Dermis microvascular lymphatic vessel endothelial cell (primary cell): ENCODE measurements at regions not wholly inside any gene's neighbourhood (a gene's known extent, or its start where the extent isn't known, plus 50 kb on each side); places are given as distances from the start of the nearest gene placed in this dataset.
A peak's percentile ranks its signal among the peaks of the same experiment; 100 is the strongest.

ENCODE experiments used
- DNase-seq, 2 donors: peaks; one replicate each; pipeline versions ENCODE4 v3.0.0 to v3.0.0-alpha.2; 2010; ENCODE audit warnings: low read depth in 2 of 2

DNA sequence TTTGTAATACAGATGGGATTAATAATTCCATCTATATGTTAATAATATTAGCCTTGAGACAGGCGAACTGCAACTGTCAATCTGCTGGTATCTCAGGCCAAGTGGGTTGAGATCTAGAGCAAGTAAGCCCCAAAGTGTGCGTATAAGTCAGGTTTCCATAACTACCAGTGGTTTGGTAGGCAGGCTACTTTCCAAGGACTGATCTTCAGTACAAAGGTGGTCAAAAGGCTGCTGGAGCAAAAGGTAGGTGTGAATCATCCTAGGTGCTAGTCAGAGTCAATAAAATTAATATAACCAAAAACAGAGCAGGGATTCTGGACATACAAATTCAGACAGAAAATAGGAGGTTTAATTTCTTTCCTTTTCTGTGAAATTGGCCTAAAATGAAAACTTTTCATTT lies 328.0 kb downstream of the TGFB2 start:
- DNase-seq, result no peak

GRCh38 chr1:218674280-218674773 lies 329.2 kb downstream of the TGFB2 start:
- DNase-seq, result no peak

DNA sequence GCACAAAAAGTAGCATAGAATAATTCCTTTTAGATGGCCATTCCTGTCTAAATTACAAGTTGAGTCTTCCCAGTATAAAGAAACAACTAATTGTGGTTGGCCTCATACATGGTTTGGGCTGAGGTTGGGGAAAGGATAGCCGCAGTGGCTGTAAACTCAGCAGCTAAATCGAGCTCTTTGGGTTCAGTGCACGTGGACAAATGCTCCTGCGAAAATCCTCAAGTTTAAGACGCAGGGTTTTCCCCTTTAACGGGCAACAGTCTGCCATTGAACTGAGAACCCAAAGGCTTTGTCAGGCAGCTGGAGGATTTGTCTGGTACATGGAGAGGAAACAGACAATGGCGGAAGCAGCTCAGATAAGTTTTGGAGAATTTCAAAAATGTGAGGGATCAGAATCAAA lies 331.9 kb downstream of the TGFB2 start:
- no peak for DNase-seq

DNA sequence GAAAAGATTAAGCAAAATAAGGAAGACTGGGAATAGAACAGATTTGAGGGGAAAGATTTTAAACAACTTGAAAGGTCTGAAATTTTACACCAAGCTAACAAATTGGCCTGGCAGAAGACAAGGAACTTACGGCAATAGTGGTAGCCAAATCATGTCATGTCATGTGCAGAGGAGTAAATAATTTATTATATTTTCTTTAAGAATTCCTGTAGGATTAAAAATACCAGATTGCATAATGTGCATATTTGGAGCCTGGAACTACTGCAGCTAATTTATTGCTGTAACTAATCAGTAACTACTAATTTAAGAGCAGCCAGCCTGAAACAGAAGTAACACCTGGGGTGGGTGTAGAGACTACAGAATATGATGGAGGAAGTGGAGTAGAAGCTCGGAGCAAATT lies 334.3 kb downstream of the TGFB2 start:
- no peak for DNase-seq

GRCh38 chr1:218679988-218680748 lies 335.0 kb downstream of the TGFB2 start:
- no peak for DNase-seq

DNA sequence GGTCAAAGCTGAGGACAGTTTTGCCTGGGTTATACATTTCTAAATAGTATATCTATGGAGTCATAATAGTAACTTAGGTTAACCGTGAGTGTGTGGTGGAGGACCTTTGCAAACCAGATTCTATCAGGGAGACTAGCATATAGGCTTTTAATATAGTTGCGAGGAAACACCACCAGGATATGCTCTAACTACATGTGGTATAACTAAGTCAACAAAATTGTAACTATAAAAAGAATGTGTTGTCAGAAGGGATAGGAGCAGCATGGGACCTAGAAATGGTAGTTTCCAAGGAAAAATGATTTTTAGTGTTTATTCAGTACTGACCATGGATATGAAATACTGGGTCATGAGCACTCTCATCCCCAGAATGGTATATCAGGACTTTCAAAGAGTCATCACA lies 338.1 kb downstream of the TGFB2 start:
- DNase-seq, result no peak

DNA sequence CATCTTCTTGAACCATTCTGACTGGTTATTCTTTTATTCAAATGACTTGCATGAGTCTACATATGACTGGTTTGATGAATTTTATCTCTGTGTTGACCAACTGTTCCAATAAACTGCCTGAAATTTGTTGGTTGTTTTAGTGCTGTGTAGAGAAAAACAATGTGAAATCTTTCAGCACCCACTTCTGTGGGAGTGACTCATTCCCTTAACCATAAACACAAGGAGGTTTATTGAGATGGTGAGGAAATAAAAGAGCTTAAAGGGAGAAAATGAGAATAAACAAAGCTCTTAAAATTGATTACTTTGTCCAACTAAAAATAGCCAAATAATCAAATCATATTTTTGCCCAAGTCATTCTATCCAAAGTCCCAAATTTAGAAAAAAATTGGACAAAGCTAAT lies 341.1 kb downstream of the TGFB2 start:
- peak in 1 of 2 donors; percentile 64 for DNase-seq

GRCh38 chr1:218686761-218687160 lies 341.6 kb downstream of the TGFB2 start:
- no peak for DNase-seq

- DNase-seq, result no peak
Measured at GRCh38 chr1:218692808-218693207, 347.7 kb downstream of the TGFB2 start.

- DNase-seq, result no peak
Measured at GRCh38 chr1:218693599-218693998, 348.5 kb downstream of the TGFB2 start.

GRCh38 chr1:218694085-218694484 lies 348.9 kb downstream of the TGFB2 start:
- no peak for DNase-seq

GRCh38 chr1:218694636-218695035 lies 349.5 kb downstream of the TGFB2 start:
- DNase-seq, result no peak

- no peak for DNase-seq
Measured at GRCh38 chr1:218695525-218695924, 350.4 kb downstream of the TGFB2 start.

DNA sequence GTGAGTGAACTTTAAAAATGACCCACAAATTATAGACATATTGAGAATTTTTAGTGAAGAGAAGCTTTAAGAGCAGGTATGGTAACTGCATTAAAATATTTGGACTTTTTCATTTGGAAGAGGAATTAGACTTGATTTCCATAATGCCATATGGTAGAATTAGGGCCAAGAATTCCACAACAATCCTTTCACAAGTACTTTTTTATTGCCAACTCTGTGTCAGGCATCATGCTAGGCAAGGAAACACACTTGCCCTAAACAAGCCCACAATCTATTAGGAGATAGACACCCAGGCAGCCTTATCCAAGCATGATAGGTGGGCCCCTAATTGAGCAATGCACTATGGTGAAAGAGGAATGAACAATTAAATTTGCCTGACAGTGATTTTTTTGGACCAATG lies 353.0 kb downstream of the TGFB2 start:
- DNase-seq, result no peak

- DNase-seq, result peak; percentile 40 to 75
Measured at GRCh38 chr1:218699421-218699820, 354.3 kb downstream of the TGFB2 start.

DNA sequence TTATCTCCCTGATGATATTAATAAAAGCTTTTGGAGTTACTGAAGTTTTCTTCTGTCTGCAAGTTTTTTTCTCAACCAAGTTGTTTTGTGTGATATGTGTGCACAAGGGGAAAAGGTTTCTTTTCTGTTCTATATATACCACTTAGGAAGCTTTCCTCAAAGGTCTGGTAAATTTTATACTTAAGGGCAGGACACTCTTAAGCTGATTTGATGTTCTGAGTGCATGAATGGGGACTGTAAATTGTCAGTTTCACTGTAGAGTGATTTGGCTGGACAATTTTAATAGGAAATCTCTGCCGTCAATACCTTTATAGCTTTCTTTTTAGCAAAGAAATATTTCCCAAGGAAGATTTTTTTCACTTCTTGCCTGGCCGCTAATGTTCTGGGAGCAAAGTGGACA lies 354.7 kb downstream of the TGFB2 start:
- no peak for DNase-seq

- no peak for DNase-seq
Measured at GRCh38 chr1:218700666-218701065, 355.5 kb downstream of the TGFB2 start.

- no peak for DNase-seq
Measured at GRCh38 chr1:218701131-218701530, 356.0 kb downstream of the TGFB2 start.

DNA sequence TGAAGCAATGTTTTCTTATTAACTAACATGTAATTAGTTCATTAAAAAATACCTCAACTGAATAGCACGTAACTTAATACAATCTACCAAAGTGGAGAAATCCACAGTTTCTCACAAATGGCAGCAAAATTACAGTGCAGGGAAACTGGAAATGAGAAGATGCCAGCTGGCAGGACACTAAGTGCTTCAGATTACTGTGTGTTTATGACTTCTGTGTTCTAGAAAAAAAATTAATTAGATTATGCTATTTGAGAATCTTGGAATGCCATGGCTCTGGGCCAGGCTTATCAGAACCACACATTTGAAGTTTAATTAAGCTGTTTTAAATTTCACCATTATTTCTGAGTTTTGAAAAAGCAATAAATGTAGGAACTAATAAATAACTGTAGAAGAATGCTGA lies 357.6 kb downstream of the TGFB2 start:
- no peak for DNase-seq

- no peak for DNase-seq
Measured at GRCh38 chr1:218703836-218704235, 358.7 kb downstream of the TGFB2 start.

DNA sequence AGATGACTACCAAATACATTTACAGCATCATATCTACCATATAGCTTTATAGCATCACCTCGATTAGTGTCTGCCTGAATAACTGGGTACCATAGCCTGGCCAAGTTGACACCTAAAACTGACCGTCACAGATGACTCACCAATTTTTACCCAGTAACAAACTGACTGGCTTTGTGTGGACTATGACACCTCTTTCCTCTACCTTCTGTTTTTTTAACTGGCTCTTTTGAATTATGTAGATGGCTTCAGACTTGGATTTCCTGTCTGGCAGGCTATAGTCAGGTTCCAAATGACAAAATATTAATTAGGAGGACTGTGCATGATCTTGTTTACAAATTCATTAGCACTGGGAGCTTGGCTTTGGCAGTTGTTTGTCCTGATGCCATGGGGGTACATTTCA lies 360.3 kb downstream of the TGFB2 start:
- DNase-seq, result peak; percentile 79 to 82

GRCh38 chr1:218705911-218706893 lies 361.1 kb downstream of the TGFB2 start:
- DNase-seq, result peak; percentile 86 to 92
